ENCODE measurements at regions not wholly inside any gene's neighbourhood (a gene's known extent, or its start where the extent isn't known, plus 50 kb on each side); places are given as distances from the start of the nearest gene placed in this dataset.

DNA sequence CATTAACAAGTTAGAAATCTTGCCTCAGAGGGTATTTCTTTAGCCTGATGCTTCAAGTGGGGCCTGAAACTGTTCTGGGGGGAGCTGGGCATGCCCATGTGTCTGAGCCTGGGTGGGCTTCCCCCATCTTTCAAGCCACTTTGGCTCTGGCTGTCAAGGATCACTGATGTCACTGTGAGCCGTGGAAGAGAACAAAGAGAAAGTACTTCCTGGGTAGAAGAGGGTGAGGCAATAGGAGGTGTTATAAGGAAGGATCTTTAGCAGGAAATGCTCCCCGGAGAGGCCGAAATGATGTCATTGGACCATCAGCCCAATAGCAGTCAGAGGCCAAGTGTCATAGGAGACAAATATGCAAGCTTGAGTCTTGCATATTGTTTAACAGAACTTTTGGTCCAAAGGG, 228.4 kb upstream of the MEX3C start:
- 49 to 82% (median 57%) methylated on average over 3 of the region's 3 CpGs for WGBS, 3 donors
- H3K4me3 ChIP-seq, result no peak overlapping the region
- no peak overlapping the region for H3K27ac ChIP-seq
- no peaks in the 10 kb centered on the region for H3K4me1 ChIP-seq (ENCODE audit: insufficient read depth)
- no peaks in the 10 kb centered on the region for H3K36me3 ChIP-seq
- no peak for DNase-seq
- H3K9me3 ChIP-seq, result no peaks in the 10 kb centered on the region
- intact Hi-C loops (cut with DNase I), result no loop called here
- H3K27me3 ChIP-seq, result no peaks in the 10 kb centered on the region
- TF ChIP-seq CTCF (IDR thresholded peaks at IDR 0.05) (no peak), POLR2A (IDR thresholded peaks at IDR 0.05) (no peak), EP300 (IDR thresholded peaks at IDR 0.05) (no peak)

GRCh38 chr18:51426996-51427395, 229.5 kb upstream of the MEX3C start:
- Histone ChIP-seq H3K9me3 (no peaks in the 10 kb centered on the region), H3K36me3 (no peaks in the 10 kb centered on the region), H3K4me3 (no peak overlapping the region), H3K27me3 (no peaks in the 10 kb centered on the region), H3K27ac (no peak overlapping the region), H3K4me1 (ENCODE audit: insufficient read depth) (no peaks in the 10 kb centered on the region)
- intact Hi-C loops (cut with DNase I), result no loop called here
- no peak for DNase-seq
- 23 to 41% (median 34%) methylated on average over 2 of the region's 2 CpGs for WGBS, 3 donors
- no peak for TF ChIP-seq EP300 (IDR thresholded peaks at IDR 0.05)
- TF ChIP-seq POLR2A (IDR thresholded peaks at IDR 0.05), result no peak
- no peak for TF ChIP-seq CTCF (IDR thresholded peaks at IDR 0.05)

DNA sequence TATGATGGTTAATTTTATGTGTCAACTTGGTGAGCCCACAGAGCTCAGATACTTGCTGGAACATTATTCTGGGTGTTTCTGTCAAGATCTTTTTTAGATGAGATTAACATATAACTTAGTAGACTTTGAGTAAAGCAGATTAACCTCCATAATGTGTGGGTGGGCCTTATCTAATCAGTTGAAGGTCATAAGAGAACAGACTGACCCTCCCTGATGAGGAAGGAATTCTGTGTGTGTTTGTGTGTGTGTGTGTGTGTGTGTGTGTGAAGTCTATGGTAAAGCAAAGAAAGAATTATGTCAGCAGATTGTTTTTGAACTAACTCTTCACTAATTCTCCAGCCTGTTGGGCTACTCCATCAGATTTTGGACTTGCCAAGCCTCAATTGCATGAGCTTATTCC, 232.2 kb upstream of the MEX3C start:
- intact Hi-C loops (cut with DNase I), result no loop called here
- no peak overlapping the region for H3K27ac ChIP-seq
- TF ChIP-seq POLR2A (IDR thresholded peaks at IDR 0.05) (no peak), EP300 (IDR thresholded peaks at IDR 0.05) (no peak), CTCF (IDR thresholded peaks at IDR 0.05) (no peak)
- H3K4me3 ChIP-seq, result no peak overlapping the region
- no peaks in the 10 kb centered on the region for H3K27me3 ChIP-seq
- DNase-seq, result no peak
- H3K9me3 ChIP-seq, result no peaks in the 10 kb centered on the region
- H3K4me1 ChIP-seq (ENCODE audit: insufficient read depth), result no peaks in the 10 kb centered on the region
- no peaks in the 10 kb centered on the region for H3K36me3 ChIP-seq

DNA sequence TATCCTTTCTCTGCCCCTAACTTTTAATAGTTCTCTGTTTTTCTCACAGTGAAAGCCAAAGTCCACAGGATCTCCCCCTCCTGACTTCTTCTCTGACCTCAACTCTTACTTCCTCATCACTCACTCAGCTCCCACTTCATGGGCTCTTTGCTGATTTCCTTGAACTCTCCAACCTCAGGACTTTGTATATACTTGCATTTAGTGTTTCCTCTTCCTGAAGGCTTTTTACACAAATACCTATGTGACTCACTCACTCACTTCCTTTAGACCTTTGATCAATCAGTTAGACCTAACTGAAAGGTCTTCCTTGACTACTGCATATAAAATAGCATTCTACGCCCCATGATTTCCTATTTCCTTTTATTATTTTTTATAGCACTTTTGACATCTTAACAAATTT, 233.1 kb upstream of the MEX3C start:
- no peaks in the 10 kb centered on the region for H3K4me1 ChIP-seq (ENCODE audit: insufficient read depth)
- H3K27me3 ChIP-seq, result no peaks in the 10 kb centered on the region
- TF ChIP-seq CTCF (IDR thresholded peaks at IDR 0.05) (no peak), POLR2A (IDR thresholded peaks at IDR 0.05) (no peak), EP300 (IDR thresholded peaks at IDR 0.05) (no peak)
- no peak overlapping the region for H3K4me3 ChIP-seq
- intact Hi-C loops (cut with DNase I), result no loop called here
- no peak for DNase-seq
- no peaks in the 10 kb centered on the region for H3K9me3 ChIP-seq
- no peak overlapping the region for H3K27ac ChIP-seq
- no peaks in the 10 kb centered on the region for H3K36me3 ChIP-seq
- WGBS, 3 donors, result 83 to 90% (median 85%) methylated on average over 1 of the region's 1 CpG

- Histone ChIP-seq H3K27me3 (no peaks in the 10 kb centered on the region), H3K9me3 (no peaks in the 10 kb centered on the region), H3K4me1 (ENCODE audit: insufficient read depth) (no peaks in the 10 kb centered on the region), H3K36me3 (no peaks in the 10 kb centered on the region), H3K27ac (no peak overlapping the region), H3K4me3 (no peak overlapping the region)
- no peak for TF ChIP-seq EP300 (IDR thresholded peaks at IDR 0.05)
- TF ChIP-seq POLR2A (IDR thresholded peaks at IDR 0.05), result no peak
- TF ChIP-seq CTCF (IDR thresholded peaks at IDR 0.05), result no peak
- WGBS, 3 donors, result 85 to 91% (median 87%) methylated on average over 4 of the region's 4 CpGs
- intact Hi-C loops (cut with DNase I), result no loop called here
- DNase-seq, result no peak
Measured at GRCh38 chr18:51433296-51433695, 235.8 kb upstream of the MEX3C start.

Data from ovary (tissue), 7 donors.